ENCODE measurements at regions not wholly inside any gene's neighbourhood (a gene's known extent, or its start where the extent isn't known, plus 50 kb on each side); places are given as distances from the start of the nearest gene placed in this dataset.

DNA sequence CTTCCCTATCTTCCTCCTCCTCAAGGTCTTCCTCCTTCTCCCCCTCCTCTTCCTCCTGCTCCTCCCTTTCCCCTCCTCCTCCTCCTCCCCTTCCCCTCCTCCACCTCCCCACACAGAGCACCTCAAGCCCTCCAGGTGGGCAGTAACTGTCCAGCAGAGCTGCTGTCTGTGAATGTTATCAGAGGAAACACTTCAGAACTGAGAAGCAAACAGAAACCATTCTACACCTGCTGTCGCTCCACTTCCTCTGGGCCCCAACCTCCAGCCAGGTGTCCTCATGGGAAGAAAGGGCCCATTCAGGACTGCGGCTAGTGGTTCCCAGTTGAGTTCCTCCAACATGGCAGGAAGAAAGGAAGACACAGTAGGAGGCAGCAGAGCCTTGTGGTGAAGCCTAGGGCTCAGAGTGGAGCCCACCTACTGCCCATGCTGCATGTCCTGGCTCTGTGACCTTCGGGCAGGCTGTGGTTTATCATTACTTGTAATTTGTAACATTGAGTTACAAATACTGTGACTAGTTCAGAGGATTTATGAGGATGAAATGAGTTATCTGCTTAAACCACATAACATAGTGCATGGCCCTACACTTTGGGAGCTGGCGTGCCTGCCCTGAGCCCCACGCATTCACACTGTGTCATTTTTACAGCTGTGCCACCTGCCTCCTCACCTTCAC lies 165.9 kb upstream of the ID2 start:
- DNase-seq (ENCODE audit: low spot score) (no peak), ATAC-seq (ENCODE audit: insufficient number of reproducible peaks, low FRiP score, low read depth) (no peak)
- Histone ChIP-seq H3K27me3 (replicated peaks; ENCODE audit: insufficient read depth) (no peaks in the 10 kb centered on the region), H3K9me3 (no peaks in the 10 kb centered on the region), H3K4me3 (no peak overlapping the region), H3K27ac (no peak overlapping the region), H3K36me3 (no peaks in the 10 kb centered on the region), H3K4me1 (ENCODE audit: control insufficient read depth in 1 of 2, low read depth in 2 of 2) (peaks cover 0 to 8% of the 10 kb centered on the region in 2 donors)
- TF ChIP-seq CTCF (IDR thresholded peaks at IDR 0.05): no peak

DNA sequence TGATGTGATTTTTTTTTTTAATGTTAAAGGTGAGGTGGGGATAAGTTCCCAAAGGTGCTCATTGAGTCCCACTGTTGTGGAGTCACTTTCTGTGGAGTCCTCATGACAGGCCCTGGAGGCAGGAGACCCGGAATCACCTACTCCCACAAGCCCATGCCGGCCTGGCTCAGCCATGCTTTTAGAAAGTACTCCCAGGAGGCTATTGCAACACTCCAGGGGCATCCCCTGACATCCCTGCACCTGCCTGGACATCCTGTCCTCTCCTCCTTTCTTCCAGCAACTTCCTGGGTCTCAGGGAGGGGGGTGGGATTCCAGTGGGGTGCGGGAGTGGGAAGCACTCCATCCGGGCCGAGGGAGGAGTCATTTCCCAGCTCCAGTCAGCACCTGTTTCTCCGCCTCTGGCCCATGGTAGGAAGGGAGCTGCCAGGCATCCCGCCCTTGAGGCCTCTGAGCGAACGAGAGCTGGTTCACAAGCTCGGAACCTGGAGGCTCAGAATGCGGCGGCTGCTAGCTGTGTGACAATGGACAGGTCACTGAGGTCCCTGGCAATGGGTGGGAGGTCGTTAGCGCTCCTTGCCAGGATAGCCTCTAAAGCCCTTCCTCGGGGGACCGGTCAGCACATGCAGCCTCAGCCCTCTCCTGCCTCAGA lies 163.9 kb upstream of the ID2 start:
- DNase-seq (ENCODE audit: low spot score): no peak
- no peak for ATAC-seq (ENCODE audit: insufficient number of reproducible peaks, low FRiP score, low read depth)
- H3K36me3 ChIP-seq: no peaks in the 10 kb centered on the region
- no peaks in the 10 kb centered on the region for H3K9me3 ChIP-seq
- H3K4me1 ChIP-seq (ENCODE audit: control insufficient read depth in 1 of 2, low read depth in 2 of 2): peaks cover 0 to 8% of the 10 kb centered on the region in 2 donors
- H3K4me3 ChIP-seq: no peak overlapping the region
- no peak overlapping the region for H3K27ac ChIP-seq
- no peak for TF ChIP-seq CTCF (IDR thresholded peaks at IDR 0.05)
- H3K27me3 ChIP-seq (replicated peaks; ENCODE audit: insufficient read depth): no peaks in the 10 kb centered on the region

DNA sequence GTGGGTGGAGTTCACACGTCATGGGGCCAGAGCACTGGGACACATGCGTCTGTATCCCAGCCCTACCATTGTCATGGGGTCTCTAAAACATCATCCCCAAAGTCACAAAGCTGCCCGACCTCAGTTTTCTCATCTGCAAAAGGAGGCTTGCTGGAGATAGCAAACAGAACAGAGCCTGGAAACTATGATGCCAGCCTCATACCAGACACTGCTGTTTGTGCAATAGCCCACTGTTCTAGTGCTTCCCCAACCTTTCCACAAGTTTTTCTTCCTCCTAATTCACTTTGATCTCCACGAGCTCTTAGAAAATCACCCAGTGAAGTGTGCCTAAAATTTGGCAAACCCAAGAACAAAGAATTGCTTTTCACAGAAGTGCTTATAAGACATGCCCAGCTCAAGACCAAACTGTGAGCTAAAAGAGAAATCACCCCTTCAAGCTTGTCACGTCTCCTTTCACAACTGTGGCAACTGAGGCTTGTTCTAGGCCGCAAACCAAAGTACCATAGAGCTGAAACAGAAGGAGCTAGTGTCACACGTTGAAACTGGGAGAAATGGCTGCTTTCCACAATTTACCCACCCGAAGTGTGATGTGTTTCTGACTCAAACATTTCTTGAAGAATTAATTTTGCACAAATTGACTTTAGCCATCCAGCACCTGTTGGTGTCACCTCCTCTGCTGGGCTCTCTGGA lies 162.7 kb upstream of the ID2 start:
- TF ChIP-seq CTCF (IDR thresholded peaks at IDR 0.05): no peak
- ATAC-seq (ENCODE audit: insufficient number of reproducible peaks, low FRiP score, low read depth): no peak
- H3K9me3 ChIP-seq: no peaks in the 10 kb centered on the region

GRCh38 chr2:8520791-8521344 lies 161.0 kb upstream of the ID2 start:
- ATAC-seq (ENCODE audit: insufficient number of reproducible peaks, low FRiP score, low read depth) (no peak), DNase-seq (ENCODE audit: low spot score) (no peak)
- Histone ChIP-seq H3K9me3 (no peaks in the 10 kb centered on the region), H3K27me3 (replicated peaks; ENCODE audit: insufficient read depth) (no peaks in the 10 kb centered on the region), H3K36me3 (no peaks in the 10 kb centered on the region), H3K4me3 (no peak overlapping the region), H3K4me1 (ENCODE audit: control insufficient read depth in 1 of 2, low read depth in 2 of 2) (no peaks in the 10 kb centered on the region), H3K27ac (no peak overlapping the region)
- TF ChIP-seq CTCF (IDR thresholded peaks at IDR 0.05): no peak

More for the DNA sequence above, 162.7 kb upstream of the ID2 start:
- no peak for DNase-seq (ENCODE audit: low spot score)
- no peak overlapping the region for H3K27ac ChIP-seq
- H3K36me3 ChIP-seq: no peaks in the 10 kb centered on the region
- H3K4me3 ChIP-seq: no peak overlapping the region
- H3K4me1 ChIP-seq (ENCODE audit: control insufficient read depth in 1 of 2, low read depth in 2 of 2): peaks cover 0 to 8% of the 10 kb centered on the region in 2 donors
- H3K27me3 ChIP-seq (replicated peaks; ENCODE audit: insufficient read depth): no peaks in the 10 kb centered on the region

GRCh38 chr2:8522687-8523086 lies 159.2 kb upstream of the ID2 start:
- Histone ChIP-seq H3K27ac (no peak overlapping the region), H3K27me3 (replicated peaks; ENCODE audit: insufficient read depth) (no peaks in the 10 kb centered on the region), H3K4me3 (no peak overlapping the region), H3K9me3 (no peaks in the 10 kb centered on the region), H3K36me3 (no peaks in the 10 kb centered on the region), H3K4me1 (ENCODE audit: control insufficient read depth in 1 of 2, low read depth in 2 of 2) (no peaks in the 10 kb centered on the region)
- TF ChIP-seq CTCF (IDR thresholded peaks at IDR 0.05): no peak
- no peak for ATAC-seq (ENCODE audit: insufficient number of reproducible peaks, low FRiP score, low read depth)
- DNase-seq (ENCODE audit: low spot score): no peak

All from thoracic aorta (tissue), 2 donors.